WTC11 (cell line): ENCODE measurements at regions not wholly inside any gene's neighbourhood (a gene's known extent, or its start where the extent isn't known, plus 50 kb on each side); places are given as distances from the start of the nearest gene placed in this dataset.
A peak's percentile ranks its signal among the peaks of the same experiment; 100 is the strongest.

ENCODE experiments used
- ATAC-seq: fragments of 200-7000 bp; cut with Tn5 transposase; 2 replicates; pipeline ENCODE4 v1.10.0; 2021; ENCODE audit warnings: mild to moderate bottlenecking, moderate library complexity
- CTCF ChIA-PET: fragments of 300-600 bp; sonication (Branson Sonifier 250); formaldehyde crosslinking; loops from one replicate; lab custom pipeline; 2021; ENCODE audit warnings: antibody characterized with exemption; lab: Charles Lee
- POLR2A ChIA-PET: fragments of 350-600 bp; sonication (Branson Sonifier 250); formaldehyde crosslinking; loops from one replicate; lab custom pipeline; 2021; ENCODE audit warnings: antibody characterized with exemption; lab: Charles Lee
- DNase-seq: peaks from one replicate; pipeline ENCODE4 v3.0.0; 2021; ENCODE audit warnings: low spot score
- H3K27ac Mint-ChIP-seq: 2 replicates; pipeline ENCODE4 v1.8.0; 2021; ENCODE audit warnings: mixed read lengths
- H3K27me3 Mint-ChIP-seq: 2 replicates; pipeline ENCODE4 v1.8.0; 2021; ENCODE audit warnings: low read depth, mild to moderate bottlenecking, moderate library complexity, mixed read lengths
- H3K36me3 Mint-ChIP-seq: 2 replicates; pipeline ENCODE4 v1.8.0; 2021; ENCODE audit warnings: mixed read lengths
- H3K4me1 Mint-ChIP-seq: 2 replicates; pipeline ENCODE4 v1.8.0; 2022; ENCODE audit warnings: mixed read lengths
- H3K4me3 Mint-ChIP-seq: 2 replicates; pipeline ENCODE4 v1.8.0; 2021; ENCODE audit warnings: mild to moderate bottlenecking, moderate library complexity, mixed read lengths
- H3K9me3 Mint-ChIP-seq: 2 replicates; pipeline ENCODE4 v1.8.0; 2021; ENCODE audit warnings: mixed read lengths
- AR ChIP-seq: fragments of 250-450 bp; sonication (Bioruptor Pico); IDR thresholded peaks from 2 replicates; pipeline ENCODE4 v1.9.0; 2021; ENCODE audit warnings: mild to moderate bottlenecking
- CBFB ChIP-seq: sonication (generic); formaldehyde crosslinking; IDR thresholded peaks from 2 replicates; pipeline ENCODE4 v1.8.1; 2022; ENCODE audit warnings: mild to moderate bottlenecking, low read depth, missing genetic modification reagents
- ETV6 ChIP-seq: sonication (generic); formaldehyde crosslinking; IDR thresholded peaks from 2 replicates; pipeline ENCODE4 v1.8.1; 2022; ENCODE audit warnings: mild to moderate bottlenecking, missing genetic modification reagents
- JUN ChIP-seq: sonication (generic); formaldehyde crosslinking; IDR thresholded peaks from 2 replicates; pipeline ENCODE4 v1.8.0; 2023; ENCODE audit warnings: mild to moderate bottlenecking, missing genetic modification reagents
- NR3C1 ChIP-seq: sonication (generic); formaldehyde crosslinking; conservative IDR thresholded peaks from 2 replicates; pipeline ENCODE4 v1.8.1; 2023; ENCODE audit warnings: low read depth, mild to moderate bottlenecking, missing genetic modification reagents
- ZNF281 ChIP-seq: sonication (generic); formaldehyde crosslinking; IDR thresholded peaks from 2 replicates; pipeline ENCODE4 v1.8.0; 2023; ENCODE audit warnings: mild to moderate bottlenecking, missing genetic modification reagents
- TF ChIP-seq, protein P1 (sequence below): sonication (generic); formaldehyde crosslinking; IDR thresholded peaks from 2 replicates; pipeline ENCODE4 v1.8.0; 2022; ENCODE audit warnings: mild to moderate bottlenecking, missing genetic modification reagents
- TF ChIP-seq, protein P2 (sequence below): sonication (generic); formaldehyde crosslinking; IDR thresholded peaks from 2 replicates; pipeline ENCODE4 v1.8.1; 2022; ENCODE audit warnings: missing genetic modification reagents, borderline replicate concordance
- TF ChIP-seq, protein P3 (sequence below): sonication (generic); formaldehyde crosslinking; IDR thresholded peaks from 2 replicates; pipeline ENCODE4 v1.8.1; 2022; ENCODE audit warnings: mild to moderate bottlenecking, missing genetic modification reagents, moderate library complexity, borderline replicate concordance
- TF ChIP-seq, protein P4 (sequence below): sonication (generic); formaldehyde crosslinking; IDR thresholded peaks from 2 replicates; pipeline ENCODE4 v1.8.1; 2023; ENCODE audit warnings: mild to moderate bottlenecking, moderate library complexity, missing genetic modification reagents

DNA sequence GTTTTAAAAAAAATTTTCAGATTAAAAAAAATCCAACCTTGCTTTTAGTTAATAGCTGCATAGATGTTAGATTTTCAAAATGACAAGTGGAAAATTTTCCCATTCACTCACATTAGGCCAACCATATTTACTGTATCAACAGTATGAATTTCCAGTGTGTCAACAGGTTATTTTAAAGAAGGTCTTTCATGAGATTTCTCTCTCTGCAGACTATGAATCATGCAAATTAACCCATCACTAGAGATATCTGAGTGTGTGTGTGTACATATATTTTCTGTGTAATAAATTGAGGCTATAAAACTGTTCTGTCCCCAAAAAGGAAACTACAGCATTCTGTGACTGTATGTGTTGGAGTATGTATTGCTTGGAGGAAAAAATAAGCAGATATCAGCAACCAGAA, 305.6 kb downstream of the ARL4A start (continued):
- TF ChIP-seq, protein P1, sequence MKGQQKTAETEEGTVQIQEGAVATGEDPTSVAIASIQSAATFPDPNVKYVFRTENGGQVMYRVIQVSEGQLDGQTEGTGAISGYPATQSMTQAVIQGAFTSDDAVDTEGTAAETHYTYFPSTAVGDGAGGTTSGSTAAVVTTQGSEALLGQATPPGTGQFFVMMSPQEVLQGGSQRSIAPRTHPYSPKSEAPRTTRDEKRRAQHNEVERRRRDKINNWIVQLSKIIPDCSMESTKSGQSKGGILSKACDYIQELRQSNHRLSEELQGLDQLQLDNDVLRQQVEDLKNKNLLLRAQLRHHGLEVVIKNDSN (CRISPR knock-in tag) = no peak
- TF ChIP-seq NR3C1 (CRISPR knock-in tag) (no peak), JUN (no peak), CBFB (no peak), AR (CRISPR knock-in tag) (no peak)
- TF ChIP-seq, all 79 proteins: peak for 0

DNA sequence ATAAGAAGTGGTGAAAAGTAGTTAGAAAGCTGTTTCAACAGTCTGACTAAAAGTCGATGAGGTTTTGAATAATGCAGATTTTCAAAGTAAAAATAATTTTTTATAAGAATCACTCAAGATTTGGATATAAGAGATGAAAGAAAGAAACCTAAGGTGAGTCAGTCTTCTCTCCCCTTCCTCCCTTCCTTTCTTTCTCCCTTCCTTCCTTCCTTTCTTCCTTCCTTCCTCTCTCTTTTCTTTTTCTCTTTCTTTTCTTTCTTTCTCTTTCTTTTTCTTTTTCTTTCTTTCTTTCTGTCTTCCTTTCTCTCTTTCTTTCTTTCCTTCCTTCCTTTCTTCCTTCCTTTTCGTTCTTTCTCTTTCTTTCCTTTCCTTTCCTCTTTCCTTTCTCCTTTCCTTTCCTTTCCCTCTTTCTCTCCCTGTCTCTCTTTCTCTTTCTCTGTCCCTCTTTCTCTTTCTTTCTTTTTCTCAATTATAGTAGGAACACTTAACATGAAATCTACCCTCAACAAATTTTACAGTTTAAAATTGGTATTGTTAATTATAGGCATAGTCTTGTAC, 308.6 kb downstream of the ARL4A start:
- ChIA-PET POLR2A (no interaction called here), CTCF (no interaction called here)
- Mint-ChIP-seq H3K9me3 (peaks cover 25% of the 10 kb centered on the region), H3K27me3 (no peaks in the 10 kb centered on the region), H3K27ac (no peak overlapping the region), H3K36me3 (no peaks in the 10 kb centered on the region; the same call in 1 of the 2 replicates), H3K4me1 (no peaks in the 10 kb centered on the region), H3K4me3 (no peak overlapping the region)
- DNase-seq (no peak), ATAC-seq (no peak)
- TF ChIP-seq, protein P2, sequence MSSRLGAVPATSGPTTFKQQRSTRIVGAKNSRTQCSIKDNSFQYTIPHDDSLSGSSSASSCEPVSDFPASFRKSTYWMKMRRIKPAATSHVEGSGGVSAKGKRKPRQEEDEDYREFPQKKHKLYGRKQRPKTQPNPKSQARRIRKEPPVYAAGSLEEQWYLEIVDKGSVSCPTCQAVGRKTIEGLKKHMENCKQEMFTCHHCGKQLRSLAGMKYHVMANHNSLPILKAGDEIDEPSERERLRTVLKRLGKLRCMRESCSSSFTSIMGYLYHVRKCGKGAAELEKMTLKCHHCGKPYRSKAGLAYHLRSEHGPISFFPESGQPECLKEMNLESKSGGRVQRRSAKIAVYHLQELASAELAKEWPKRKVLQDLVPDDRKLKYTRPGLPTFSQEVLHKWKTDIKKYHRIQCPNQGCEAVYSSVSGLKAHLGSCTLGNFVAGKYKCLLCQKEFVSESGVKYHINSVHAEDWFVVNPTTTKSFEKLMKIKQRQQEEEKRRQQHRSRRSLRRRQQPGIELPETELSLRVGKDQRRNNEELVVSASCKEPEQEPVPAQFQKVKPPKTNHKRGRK (CRISPR knock-in tag) = peak; percentile 49; the same call in 1 of the 2 replicates
- no peak for TF ChIP-seq ZNF281 (CRISPR knock-in tag)

GRCh38 chr7:13007331-13007730, 319.9 kb downstream of the ARL4A start:
- ATAC-seq (no peak), DNase-seq (no peak)
- no peaks in the 10 kb centered on the region for H3K27me3 Mint-ChIP-seq
- H3K27ac Mint-ChIP-seq = peak overlapping the region; percentile 28; the same call in 1 of the 2 replicates
- CTCF ChIA-PET = no interaction called here
- H3K4me1 Mint-ChIP-seq = peaks cover 6% of the 10 kb centered on the region
- H3K9me3 Mint-ChIP-seq = peaks cover 20% of the 10 kb centered on the region
- peaks cover 7% of the 10 kb centered on the region for H3K36me3 Mint-ChIP-seq
- H3K4me3 Mint-ChIP-seq = no peak overlapping the region
- TF ChIP-seq, protein P3, sequence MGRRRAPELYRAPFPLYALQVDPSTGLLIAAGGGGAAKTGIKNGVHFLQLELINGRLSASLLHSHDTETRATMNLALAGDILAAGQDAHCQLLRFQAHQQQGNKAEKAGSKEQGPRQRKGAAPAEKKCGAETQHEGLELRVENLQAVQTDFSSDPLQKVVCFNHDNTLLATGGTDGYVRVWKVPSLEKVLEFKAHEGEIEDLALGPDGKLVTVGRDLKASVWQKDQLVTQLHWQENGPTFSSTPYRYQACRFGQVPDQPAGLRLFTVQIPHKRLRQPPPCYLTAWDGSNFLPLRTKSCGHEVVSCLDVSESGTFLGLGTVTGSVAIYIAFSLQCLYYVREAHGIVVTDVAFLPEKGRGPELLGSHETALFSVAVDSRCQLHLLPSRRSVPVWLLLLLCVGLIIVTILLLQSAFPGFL (CRISPR knock-in tag) = no peak
- TF ChIP-seq, protein P4, sequence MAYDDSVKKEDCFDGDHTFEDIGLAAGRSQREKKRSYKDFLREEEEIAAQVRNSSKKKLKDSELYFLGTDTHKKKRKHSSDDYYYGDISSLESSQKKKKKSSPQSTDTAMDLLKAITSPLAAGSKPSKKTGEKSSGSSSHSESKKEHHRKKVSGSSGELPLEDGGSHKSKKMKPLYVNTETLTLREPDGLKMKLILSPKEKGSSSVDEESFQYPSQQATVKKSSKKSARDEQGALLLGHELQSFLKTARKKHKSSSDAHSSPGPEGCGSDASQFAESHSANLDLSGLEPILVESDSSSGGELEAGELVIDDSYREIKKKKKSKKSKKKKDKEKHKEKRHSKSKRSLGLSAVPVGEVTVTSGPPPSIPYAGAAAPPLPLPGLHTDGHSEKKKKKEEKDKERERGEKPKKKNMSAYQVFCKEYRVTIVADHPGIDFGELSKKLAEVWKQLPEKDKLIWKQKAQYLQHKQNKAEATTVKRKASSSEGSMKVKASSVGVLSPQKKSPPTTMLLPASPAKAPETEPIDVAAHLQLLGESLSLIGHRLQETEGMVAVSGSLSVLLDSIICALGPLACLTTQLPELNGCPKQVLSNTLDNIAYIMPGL (CRISPR knock-in tag) = no peak
- TF ChIP-seq ETV6 (CRISPR knock-in tag) = no peak
- POLR2A ChIA-PET = no interaction called here
